Lung (tissue), 11 donors: ENCODE measurements at regions not wholly inside any gene's neighbourhood (a gene's known extent, or its start where the extent isn't known, plus 50 kb on each side); places are given as distances from the start of the nearest gene placed in this dataset.

Experiments
- ATAC-seq: fragments of 200-7000 bp; cut with Tn5 transposase; one replicate; pipeline ENCODE4 v1.9.1; 2020; ENCODE audit warnings: moderate number of reproducible peaks; ENCODE audit not compliant: insufficient read depth, low FRiP score
- DNase-seq, 3 donors: peaks; one replicate each; pipeline ENCODE4 v3.0.0-alpha.2; 2013 to 2017
- H3K27ac ChIP-seq, 2 donors: one replicate each; pipeline ENCODE4 v1.5.1; 2013; ENCODE audit warnings: mild to moderate bottlenecking in 2 of 2, moderate library complexity in 2 of 2, control low read depth in 1 of 2, inconsistent platforms in 1 of 2, low read depth in 1 of 2, low read length in 1 of 2
- H3K27me3 ChIP-seq, 3 donors: one replicate each; pipeline ENCODE4 v1.5.1; 2013; ENCODE audit warnings: low read length in 2 of 3; ENCODE audit not compliant: control insufficient read depth in 3 of 3, insufficient read depth in 3 of 3
- H3K36me3 ChIP-seq, 4 donors: one replicate each; pipeline ENCODE4 v1.5.1; 2013; ENCODE audit warnings: low read length in 4 of 4, mild to moderate bottlenecking in 1 of 4, moderate library complexity in 1 of 4; ENCODE audit not compliant: control insufficient read depth in 4 of 4, insufficient read depth in 4 of 4
- H3K4me1 ChIP-seq, 5 donors: one replicate each; pipeline ENCODE4 v1.5.1; 2013; ENCODE audit warnings: low read length in 5 of 5, mild to moderate bottlenecking in 2 of 5, moderate library complexity in 1 of 5; ENCODE audit not compliant: control insufficient read depth in 5 of 5, insufficient read depth in 5 of 5
- H3K4me3 ChIP-seq: one replicate; pipeline ENCODE4 v1.5.1; 2013; ENCODE audit warnings: mild to moderate bottlenecking, control low read depth, moderate library complexity
- H3K9ac ChIP-seq, 2 donors: one replicate each; pipeline ENCODE4 v1.5.1; 2013; ENCODE audit warnings: low read length in 2 of 2, control low read depth in 1 of 2; ENCODE audit not compliant: insufficient read depth in 1 of 2
- H3K9me3 ChIP-seq, 4 donors: one replicate each; pipeline ENCODE4 v1.5.1; 2013; ENCODE audit warnings: low read length in 3 of 4, mild to moderate bottlenecking in 1 of 4, moderate library complexity in 1 of 4; ENCODE audit not compliant: control insufficient read depth in 4 of 4, insufficient read depth in 3 of 4
- CTCF ChIP-seq: IDR thresholded peaks from 2 replicates; pipeline ENCODE4 v1.5.1; 2012; ENCODE audit warnings: mild to moderate bottlenecking; ENCODE audit errors: control extremely low read depth, extremely low read depth
- WGBS, 2 donors: extraction: QIAGEN DNeasy Blood & Tissue Kit; methylation state at CpG; one replicate each; pipeline ENCODE4 v1.1.7; 2013; 5-methylcytosine and 5-hydroxymethylcytosine counted together
- donor health status: control.
- donor health status: control.
- donor health status: Bipolar disorder and iron deficiency.
- donor health status: healthy.
- donor health status: DM: yes; HTN: yes; CAD: no.

DNA sequence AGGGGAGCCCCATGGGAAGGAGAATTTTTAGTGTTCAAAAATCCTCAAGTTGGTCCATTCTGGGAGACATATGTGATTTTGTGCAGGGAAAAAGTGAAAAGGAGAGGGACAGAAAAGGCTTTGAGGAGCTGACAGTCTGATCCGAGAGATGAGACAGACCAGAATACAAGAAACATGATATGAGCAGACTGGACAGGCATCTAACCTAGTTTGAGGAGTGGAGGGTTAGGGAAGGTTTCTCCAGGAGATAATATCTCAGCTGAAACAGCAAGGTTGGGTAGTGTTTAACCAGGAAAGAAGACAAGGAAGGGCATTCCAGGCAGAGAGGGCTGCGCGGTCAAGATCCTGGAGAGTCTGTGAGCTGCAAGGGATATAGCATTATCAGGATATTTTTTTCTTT is 101.4 kb upstream of the NCAM1 start:
- WGBS, 2 donors, result 94 to 100% methylated on average over 3 of the region's 3 CpGs
- Histone ChIP-seq H3K36me3 (no peaks in the 10 kb centered on the region), H3K27me3 (peaks cover 0 to 5% (median 0%) of the 10 kb centered on the region in 3 donors), H3K27ac (no peak overlapping the region), H3K4me1 (peaks cover 0 to 2% (median 0%) of the 10 kb centered on the region in 5 donors), H3K4me3 (no peak overlapping the region), H3K9me3 (peaks cover 0 to 3% (median 1%) of the 10 kb centered on the region in 4 donors), H3K9ac (no peak overlapping the region)
- ATAC-seq (no peak), DNase-seq (no peak)
- no peak for TF ChIP-seq CTCF

GRCh38 chr11:112861356-112861755 is 99.9 kb upstream of the NCAM1 start:
- peaks cover 0 to 3% (median 0%) of the 10 kb centered on the region in 3 donors for H3K27me3 ChIP-seq
- peaks cover 0 to 3% (median 1%) of the 10 kb centered on the region in 4 donors for H3K9me3 ChIP-seq
- no peaks in the 10 kb centered on the region for H3K36me3 ChIP-seq
- H3K4me1 ChIP-seq, result peaks cover 0 to 2% (median 0%) of the 10 kb centered on the region in 5 donors
- no peak overlapping the region for H3K4me3 ChIP-seq
- TF ChIP-seq CTCF, result no peak
- H3K27ac ChIP-seq, result no peak overlapping the region
- ATAC-seq, result no peak
- no peak overlapping the region for H3K9ac ChIP-seq
- DNase-seq, result no peak

GRCh38 chr11:112863305-112863704 is 97.9 kb upstream of the NCAM1 start:
- TF ChIP-seq CTCF, result no peak
- Histone ChIP-seq H3K27ac (peak overlapping the region in 1 of 2 donors; percentile 4), H3K36me3 (no peaks in the 10 kb centered on the region), H3K4me1 (peaks cover 0 to 2% (median 0%) of the 10 kb centered on the region in 5 donors), H3K27me3 (no peaks in the 10 kb centered on the region), H3K9ac (no peak overlapping the region), H3K4me3 (no peak overlapping the region), H3K9me3 (peaks cover 0 to 3% (median 1%) of the 10 kb centered on the region in 4 donors)
- DNase-seq (no peak), ATAC-seq (no peak)
- 82 to 89% methylated on average over 1 of the region's 1 CpG for WGBS, 2 donors

DNA sequence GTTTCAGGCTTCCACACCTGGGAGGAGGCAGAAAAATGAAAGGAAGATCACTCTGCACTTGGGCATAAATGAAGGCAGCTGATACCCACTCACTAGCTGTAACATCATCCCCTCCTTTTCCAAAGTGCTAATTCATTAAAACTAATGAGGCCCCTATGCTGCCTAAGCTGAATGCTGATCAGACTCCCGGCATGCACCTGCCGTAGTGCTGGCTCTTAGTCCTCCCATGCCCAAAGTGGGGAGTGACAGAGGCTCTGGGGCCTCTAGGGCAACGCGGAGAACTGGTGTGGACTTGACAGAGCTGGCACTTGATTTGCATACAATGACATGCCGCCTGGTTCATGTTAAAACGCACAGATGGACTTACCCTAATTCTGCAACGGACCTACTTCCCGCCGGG is 96.5 kb upstream of the NCAM1 start:
- H3K27ac ChIP-seq, result no peak overlapping the region
- DNase-seq (no peak), ATAC-seq (no peak)
- WGBS, 2 donors, result 90 to 93% methylated on average over 9 of the region's 9 CpGs
- no peaks in the 10 kb centered on the region for H3K4me1 ChIP-seq
- H3K9me3 ChIP-seq, result peaks cover 0 to 3% (median 1%) of the 10 kb centered on the region in 4 donors
- no peaks in the 10 kb centered on the region for H3K36me3 ChIP-seq
- H3K4me3 ChIP-seq, result no peak overlapping the region
- H3K27me3 ChIP-seq, result no peaks in the 10 kb centered on the region
- no peak overlapping the region for H3K9ac ChIP-seq
- TF ChIP-seq CTCF, result no peak
